Stimulated activated CD4-positive, alpha-beta T cell treated with anti-CD3 and anti-CD28 coated beads, Interleukin-4, amount 100 ng/mL, for 4 hours (primary cell): ENCODE measurements at regions not wholly inside any gene's neighbourhood (a gene's known extent, or its start where the extent isn't known, plus 50 kb on each side); places are given as distances from the start of the nearest gene placed in this dataset.

Source experiments
- DNase-seq, 2 experiments: peaks; one replicate each; pipeline ENCODE4 v3.0.0-alpha.2; 2020

GRCh38 chr13:103762523-103762922 is 696.3 kb upstream of the SLC10A2 start:
- DNase-seq: no peak

GRCh38 chr13:103759361-103759760 is 693.1 kb upstream of the SLC10A2 start:
- DNase-seq: no peak

GRCh38 chr13:103758222-103758621 is 692.0 kb upstream of the SLC10A2 start:
- no peak for DNase-seq

DNA sequence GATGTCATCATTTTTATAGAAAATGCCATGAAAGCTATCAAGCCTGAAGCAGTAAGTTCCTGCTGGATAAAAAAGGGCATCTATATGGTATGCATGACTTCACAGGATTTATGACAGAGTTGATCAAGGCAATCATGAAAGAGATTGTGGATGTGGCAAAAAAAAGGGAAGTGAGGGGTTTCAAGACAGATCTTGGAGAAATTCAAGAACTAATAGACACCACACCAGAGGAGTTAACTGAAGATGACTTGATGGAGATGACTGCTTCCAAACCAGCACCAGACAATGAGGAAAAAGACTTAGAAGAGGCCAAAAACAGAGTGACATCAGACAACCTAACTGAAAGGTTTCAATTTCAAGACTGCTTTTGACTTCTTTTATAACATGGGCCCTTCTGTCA is 691.1 kb upstream of the SLC10A2 start:
- no peak for DNase-seq

- no peak for DNase-seq
Measured at GRCh38 chr13:103754783-103755182, 688.6 kb upstream of the SLC10A2 start.

GRCh38 chr13:103734837-103735236 is 668.6 kb upstream of the SLC10A2 start:
- DNase-seq: no peak

GRCh38 chr13:103731959-103732358 is 665.7 kb upstream of the SLC10A2 start:
- DNase-seq: no peak

GRCh38 chr13:103730407-103730806 is 664.2 kb upstream of the SLC10A2 start:
- DNase-seq: no peak

DNA sequence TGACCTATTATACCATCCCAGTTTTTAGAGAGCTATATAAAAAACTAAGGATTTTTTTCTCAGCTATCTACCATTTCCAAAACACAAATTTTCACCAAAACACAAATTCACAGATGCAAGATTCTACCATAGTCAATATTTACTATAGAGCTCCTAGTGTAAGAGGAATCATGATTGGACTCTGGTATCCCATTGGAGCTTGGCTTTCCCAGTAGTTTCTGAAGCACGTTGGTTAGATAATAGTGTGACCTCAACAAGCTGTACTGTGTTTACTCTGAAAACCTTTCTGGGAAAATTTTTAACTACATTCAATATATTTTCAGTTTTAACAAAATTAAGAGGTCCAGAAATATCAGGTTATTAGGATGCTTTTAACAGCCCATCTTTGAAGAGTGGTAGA is 660.6 kb upstream of the SLC10A2 start:
- no peak for DNase-seq

DNA sequence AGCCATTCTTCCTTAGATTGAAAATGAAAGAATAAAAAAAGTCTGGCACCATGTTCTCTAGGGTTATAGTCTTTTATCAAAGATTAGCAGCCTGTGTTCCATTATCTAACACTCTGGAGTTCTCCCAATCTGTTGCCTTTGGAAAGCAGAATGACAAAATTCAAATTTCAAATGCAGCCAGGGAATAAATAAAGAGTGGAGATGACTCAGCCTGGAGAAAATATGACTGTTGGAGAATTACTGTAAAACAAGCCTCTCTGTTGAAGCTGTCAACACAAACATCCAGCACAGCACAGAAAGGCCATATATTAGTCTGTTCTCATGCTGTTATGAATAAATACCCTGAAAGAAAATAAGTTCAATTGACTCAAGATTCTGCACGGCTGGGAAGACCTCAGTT is 650.5 kb upstream of the SLC10A2 start:
- DNase-seq: no peak

- no peak for DNase-seq
Measured at GRCh38 chr13:103715335-103715734, 649.1 kb upstream of the SLC10A2 start.

DNA sequence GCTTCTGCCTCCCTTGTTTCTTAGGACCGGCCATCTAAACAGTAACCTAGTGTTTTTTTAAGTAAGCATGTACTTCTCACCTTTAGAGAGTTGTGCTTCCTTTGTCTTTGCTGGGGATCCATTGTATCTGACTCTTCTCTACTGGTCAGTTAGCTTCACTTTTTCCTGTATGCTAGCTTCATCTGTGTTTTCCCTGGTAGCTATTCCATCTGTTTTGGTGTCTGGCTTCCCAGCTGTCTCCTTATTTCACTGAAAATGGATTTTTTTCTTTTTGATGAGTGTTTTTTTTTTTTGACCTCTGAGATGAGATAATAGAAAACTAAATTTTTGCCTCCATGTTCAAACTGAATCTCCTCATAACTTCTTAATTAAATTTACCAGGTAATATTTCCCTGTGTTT is 637.0 kb upstream of the SLC10A2 start:
- DNase-seq: no peak

GRCh38 chr13:103698000-103698399 is 631.8 kb upstream of the SLC10A2 start:
- DNase-seq: no peak

GRCh38 chr13:103695320-103695719 is 629.1 kb upstream of the SLC10A2 start:
- no peak for DNase-seq

GRCh38 chr13:103694471-103694870 is 628.3 kb upstream of the SLC10A2 start:
- no peak for DNase-seq

DNA sequence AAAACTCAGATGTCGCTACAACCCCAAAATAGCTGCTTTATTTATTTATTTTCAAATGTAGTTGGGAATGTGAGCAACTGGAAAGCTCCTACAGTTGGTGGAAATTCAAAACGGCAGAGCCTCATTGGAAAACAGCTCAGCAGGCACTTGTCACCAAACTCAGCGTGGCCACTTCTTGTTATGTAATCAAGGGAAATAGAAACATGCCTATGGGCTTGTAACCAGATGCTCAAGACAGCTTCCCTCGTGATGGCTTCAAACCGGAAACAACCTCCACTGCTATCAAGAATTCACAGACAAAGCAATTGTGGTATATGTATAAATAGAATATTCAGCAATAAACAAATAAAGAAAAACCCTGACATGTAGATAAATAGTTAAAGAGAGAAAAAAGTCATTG is 627.8 kb upstream of the SLC10A2 start:
- DNase-seq: no peak

- DNase-seq: no peak
Measured at GRCh38 chr13:103692442-103692841, 626.2 kb upstream of the SLC10A2 start.

DNA sequence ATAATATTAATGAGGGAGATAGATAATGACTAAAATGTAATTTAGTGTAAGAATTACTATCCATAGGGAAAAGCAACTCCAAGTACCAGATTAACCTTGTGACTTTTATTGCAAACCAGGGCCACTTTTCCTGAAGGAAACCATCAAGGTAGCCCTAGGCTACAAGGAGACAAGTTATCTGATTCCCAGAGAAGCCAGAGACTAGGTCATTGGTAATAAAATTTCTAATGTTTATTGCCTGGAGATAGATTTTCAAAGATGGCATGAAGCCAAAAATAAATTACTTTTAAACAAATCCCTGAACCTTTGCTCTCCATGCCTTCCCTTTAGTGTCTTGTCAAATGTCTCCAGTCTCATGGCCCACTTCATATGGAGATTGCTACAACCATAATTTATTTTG is 610.1 kb upstream of the SLC10A2 start:
- DNase-seq: no peak

DNA sequence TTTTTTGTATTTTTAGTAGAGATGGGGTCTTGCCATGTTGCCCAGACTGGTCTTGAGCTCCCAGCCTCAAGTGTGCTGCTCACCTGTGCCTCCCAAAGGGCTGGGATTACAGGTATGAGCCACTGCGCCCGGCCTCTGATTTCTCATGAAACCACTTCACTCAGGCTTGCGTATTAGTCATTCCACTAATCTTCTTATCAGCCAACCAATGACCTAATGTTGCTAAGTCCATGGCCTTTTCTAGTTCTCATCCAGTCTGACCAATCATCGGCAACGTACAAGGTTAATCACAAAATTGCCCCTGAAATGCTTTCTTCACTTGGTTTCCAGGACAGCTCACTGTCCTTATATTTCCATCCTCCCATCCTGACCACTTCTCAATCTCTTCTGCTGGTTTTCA is 605.3 kb upstream of the SLC10A2 start:
- DNase-seq: no peak

- no peak for DNase-seq
Measured at GRCh38 chr13:103663996-103664395, 597.8 kb upstream of the SLC10A2 start.

DNA sequence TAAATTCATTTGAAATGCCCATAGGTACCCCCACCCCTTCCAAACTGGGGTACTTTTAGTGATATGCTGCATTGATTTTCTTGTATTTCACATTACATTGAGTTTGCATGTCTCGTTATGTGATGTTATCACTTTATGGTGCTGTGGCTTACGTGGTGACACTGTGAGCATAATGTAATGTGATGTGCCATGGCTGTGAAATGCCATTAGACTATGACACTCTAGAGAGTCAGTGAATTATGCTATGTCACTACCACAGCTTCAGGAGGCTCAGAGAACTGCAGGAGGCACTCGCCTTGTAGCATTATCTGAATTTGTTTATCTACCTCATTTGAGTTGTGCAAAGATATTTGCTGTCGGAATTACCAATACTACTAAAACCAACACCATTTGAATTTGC is 590.1 kb upstream of the SLC10A2 start:
- DNase-seq: no peak

DNA sequence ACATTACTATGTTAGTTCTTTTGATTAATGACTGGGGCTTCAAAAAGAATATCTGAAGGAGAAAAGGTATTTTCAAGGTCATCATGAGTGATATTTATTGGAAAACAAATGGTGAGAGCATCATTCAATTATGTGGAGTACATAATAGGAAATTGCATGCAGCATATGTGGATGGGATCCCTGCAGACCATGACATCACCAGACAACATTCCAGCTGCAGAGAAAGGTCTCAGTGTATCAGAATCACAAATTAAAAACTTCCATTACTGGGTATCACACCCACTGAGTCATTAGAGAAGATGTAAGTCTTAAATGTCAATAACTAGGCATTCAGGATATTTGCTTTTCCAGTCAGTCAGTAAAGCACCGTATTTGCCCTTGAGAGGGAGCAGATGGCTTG is 574.4 kb upstream of the SLC10A2 start:
- no peak for DNase-seq

- DNase-seq: no peak
Measured at GRCh38 chr13:103639326-103639725, 573.1 kb upstream of the SLC10A2 start.

GRCh38 chr13:103638706-103639105 is 572.5 kb upstream of the SLC10A2 start:
- no peak for DNase-seq

DNA sequence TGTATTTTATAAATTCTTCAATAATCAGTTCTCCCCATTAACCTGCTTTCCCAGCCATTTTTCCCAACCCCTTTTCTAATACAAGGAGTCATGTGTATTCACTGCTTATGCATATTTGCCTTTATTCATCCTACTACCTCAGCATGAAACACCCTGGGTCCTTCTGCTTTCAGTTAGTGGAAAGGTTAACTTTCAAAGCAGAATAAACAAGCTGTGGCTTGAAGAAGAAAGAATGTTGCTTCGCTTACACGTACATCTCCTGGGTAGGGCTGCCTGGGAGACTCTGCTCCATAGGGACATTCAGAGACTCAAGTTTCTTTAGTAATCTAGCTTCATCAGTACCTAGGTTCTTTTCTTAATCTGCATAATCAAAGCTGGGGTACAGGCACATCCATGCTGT is 567.8 kb upstream of the SLC10A2 start:
- DNase-seq: no peak

- DNase-seq: no peak
Measured at GRCh38 chr13:103625194-103625593, 559.0 kb upstream of the SLC10A2 start.
